OCI-LY1 (cell line): ENCODE measurements at regions not wholly inside any gene's neighbourhood (a gene's known extent, or its start where the extent isn't known, plus 50 kb on each side); places are given as distances from the start of the nearest gene placed in this dataset.

Source experiments
- H2AFZ ChIP-seq: fragments of 200-600 bp; sonication (generic), shearing (Covaris generic); 2 replicates; pipeline ENCODE4 v1.6.0; 2014; ENCODE audit warnings: antibody characterized with exemption, mild to moderate bottlenecking, low read length
- H3F3A ChIP-seq: fragments of 200-600 bp; sonication (generic), shearing (Covaris generic); 2 replicates; pipeline ENCODE4 v1.6.0; 2014; ENCODE audit warnings: mild to moderate bottlenecking, antibody characterized with exemption, low read length, moderate library complexity; ENCODE audit not compliant: insufficient read depth
- H3K27ac ChIP-seq: fragments of 200-600 bp; sonication (generic); 2 replicates; pipeline ENCODE4 v1.5.1; 2014; ENCODE audit warnings: low read length, mixed run types, mild to moderate bottlenecking, low read depth; ENCODE audit not compliant: poor library complexity, severe bottlenecking
- H3K27me3 ChIP-seq: fragments of 200-600 bp; sonication (generic); 2 replicates; pipeline ENCODE4 v1.6.0; 2014; ENCODE audit warnings: antibody characterized with exemption, mild to moderate bottlenecking, low read length, moderate library complexity; ENCODE audit not compliant: insufficient read depth
- H3K36me3 ChIP-seq: fragments of 200-600 bp; sonication (generic); 2 replicates; pipeline ENCODE4 v1.6.1; 2014; ENCODE audit warnings: mild to moderate bottlenecking, antibody characterized with exemption, low read length, moderate library complexity, mixed read lengths; ENCODE audit not compliant: insufficient read depth
- H3K4me1 ChIP-seq: fragments of 200-600 bp; sonication (generic); 2 replicates; pipeline ENCODE4 v1.5.1; 2014; ENCODE audit warnings: mild to moderate bottlenecking, low read length, moderate library complexity; ENCODE audit not compliant: insufficient read depth, severe bottlenecking
- H3K4me2 ChIP-seq: fragments of 200-600 bp; sonication (generic), shearing (Covaris generic); 2 replicates; pipeline ENCODE4 v1.6.1; 2014; ENCODE audit warnings: low read length
- H3K4me3 ChIP-seq: fragments of 200-600 bp; sonication (generic); 2 replicates; pipeline ENCODE4 v1.5.1; 2014; ENCODE audit warnings: low read length, low read depth, mild to moderate bottlenecking, mixed read lengths; ENCODE audit not compliant: poor library complexity, severe bottlenecking
- H3K79me2 ChIP-seq: fragments of 200-600 bp; shearing (Covaris generic); 2 replicates; pipeline ENCODE4 v1.6.1; 2016; ENCODE audit warnings: mixed run types, low read length, mixed read lengths; ENCODE audit not compliant: insufficient read depth
- H3K9ac ChIP-seq: fragments of 200-600 bp; sonication (generic), shearing (Covaris generic); 2 replicates; pipeline ENCODE4 v1.6.1; 2014; ENCODE audit warnings: mild to moderate bottlenecking, low read length, mixed read lengths
- H3K9me2 ChIP-seq: fragments of 200-600 bp; sonication (generic), shearing (Covaris generic); 2 replicates; pipeline ENCODE4 v1.6.1; 2014; ENCODE audit warnings: low read depth, mild to moderate bottlenecking, low read length, mixed read lengths
- H3K9me3 ChIP-seq: fragments of 200-600 bp; shearing (Covaris generic); 2 replicates; pipeline ENCODE4 v1.6.1; 2014; ENCODE audit warnings: low read length, mixed read lengths
- H4K20me1 ChIP-seq: fragments of 200-600 bp; sonication (generic), shearing (Covaris generic); 2 replicates; pipeline ENCODE4 v1.6.0; 2016; ENCODE audit warnings: mild to moderate bottlenecking, low read length; ENCODE audit not compliant: insufficient read depth
- EZH2 ChIP-seq: fragments of 200-600 bp; sonication (generic), shearing (Covaris generic); IDR thresholded peaks from 2 replicates; pipeline ENCODE4 v1.8.0; 2017; ENCODE audit warnings: borderline replicate concordance, mixed run types, mild to moderate bottlenecking, antibody characterized with exemption, low read length, moderate library complexity, mixed read lengths
- TF ChIP-seq, protein P1 (sequence below): fragments of 200-600 bp; sonication (generic), shearing (Covaris generic); IDR thresholded peaks from 2 replicates; pipeline ENCODE4 v1.5.1; 2017; ENCODE audit warnings: mild to moderate bottlenecking, antibody characterized with exemption, low read length, moderate library complexity, mixed read lengths

DNA sequence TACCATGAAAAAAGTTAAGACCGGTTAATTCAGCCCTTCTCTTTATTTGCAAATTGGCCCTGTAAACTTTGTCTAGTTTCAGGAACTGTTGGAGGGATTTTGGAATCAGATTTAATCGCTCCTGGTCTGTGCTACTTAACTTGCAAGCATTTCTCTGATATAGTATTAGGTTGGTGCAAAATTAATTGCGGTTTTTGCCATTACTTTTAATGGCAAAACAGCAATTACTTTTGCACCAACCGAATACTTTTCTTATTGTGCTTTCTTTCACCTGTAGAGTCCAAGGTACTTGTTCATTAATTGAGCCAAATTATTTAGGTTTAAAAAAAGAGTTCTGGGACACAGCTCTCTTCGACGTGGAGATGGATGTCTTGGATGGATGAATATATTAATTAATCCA lies 92.8 kb upstream of the HNRNPU start:
- Histone ChIP-seq H3K4me1 (no peaks in the 10 kb centered on the region), H3K9me2 (no peaks in the 10 kb centered on the region), H3K9me3 (no peaks in the 10 kb centered on the region), H3K4me3 (no peak overlapping the region), H4K20me1 (no peaks in the 10 kb centered on the region), H2AFZ (no peak overlapping the region), H3K27me3 (no peaks in the 10 kb centered on the region), H3K9ac (no peak overlapping the region), H3K27ac (no peak overlapping the region), H3K4me2 (no peak overlapping the region), H3K79me2 (no peaks in the 10 kb centered on the region), H3F3A (no peaks in the 10 kb centered on the region), H3K36me3 (no peaks in the 10 kb centered on the region)
- TF ChIP-seq, protein P1, sequence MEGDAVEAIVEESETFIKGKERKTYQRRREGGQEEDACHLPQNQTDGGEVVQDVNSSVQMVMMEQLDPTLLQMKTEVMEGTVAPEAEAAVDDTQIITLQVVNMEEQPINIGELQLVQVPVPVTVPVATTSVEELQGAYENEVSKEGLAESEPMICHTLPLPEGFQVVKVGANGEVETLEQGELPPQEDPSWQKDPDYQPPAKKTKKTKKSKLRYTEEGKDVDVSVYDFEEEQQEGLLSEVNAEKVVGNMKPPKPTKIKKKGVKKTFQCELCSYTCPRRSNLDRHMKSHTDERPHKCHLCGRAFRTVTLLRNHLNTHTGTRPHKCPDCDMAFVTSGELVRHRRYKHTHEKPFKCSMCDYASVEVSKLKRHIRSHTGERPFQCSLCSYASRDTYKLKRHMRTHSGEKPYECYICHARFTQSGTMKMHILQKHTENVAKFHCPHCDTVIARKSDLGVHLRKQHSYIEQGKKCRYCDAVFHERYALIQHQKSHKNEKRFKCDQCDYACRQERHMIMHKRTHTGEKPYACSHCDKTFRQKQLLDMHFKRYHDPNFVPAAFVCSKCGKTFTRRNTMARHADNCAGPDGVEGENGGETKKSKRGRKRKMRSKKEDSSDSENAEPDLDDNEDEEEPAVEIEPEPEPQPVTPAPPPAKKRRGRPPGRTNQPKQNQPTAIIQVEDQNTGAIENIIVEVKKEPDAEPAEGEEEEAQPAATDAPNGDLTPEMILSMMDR = no peak
- no peak for TF ChIP-seq EZH2

DNA sequence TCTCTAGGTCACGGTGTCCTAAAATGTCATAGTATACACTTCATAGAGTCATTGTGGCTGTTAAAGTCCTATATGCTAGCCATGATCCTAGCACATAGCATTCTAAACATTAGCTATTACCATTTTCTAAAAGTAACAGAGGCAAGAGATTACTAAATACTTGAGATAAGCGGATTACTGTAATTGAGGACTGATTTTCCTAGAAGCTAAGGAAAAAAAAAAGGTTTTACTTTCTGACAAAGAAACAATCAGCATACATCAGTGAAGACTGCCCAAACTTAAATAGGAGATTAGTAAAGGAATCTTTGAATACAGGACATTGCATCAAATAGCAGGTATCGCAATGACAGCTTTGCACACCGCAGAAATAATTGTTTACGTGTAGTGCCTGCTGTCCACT lies 91.3 kb upstream of the HNRNPU start:
- no peaks in the 10 kb centered on the region for H3K79me2 ChIP-seq
- no peaks in the 10 kb centered on the region for H4K20me1 ChIP-seq
- no peaks in the 10 kb centered on the region for H3K36me3 ChIP-seq
- no peaks in the 10 kb centered on the region for H3K27me3 ChIP-seq
- no peak overlapping the region for H2AFZ ChIP-seq
- no peaks in the 10 kb centered on the region for H3K9me2 ChIP-seq
- H3K9ac ChIP-seq = no peak overlapping the region
- H3K4me3 ChIP-seq = no peak overlapping the region
- no peaks in the 10 kb centered on the region for H3K9me3 ChIP-seq
- H3K4me2 ChIP-seq = no peak overlapping the region
- H3K27ac ChIP-seq = no peak overlapping the region
- no peak for TF ChIP-seq EZH2
- TF ChIP-seq, protein P1 = no peak
- no peaks in the 10 kb centered on the region for H3K4me1 ChIP-seq
- H3F3A ChIP-seq = no peaks in the 10 kb centered on the region

DNA sequence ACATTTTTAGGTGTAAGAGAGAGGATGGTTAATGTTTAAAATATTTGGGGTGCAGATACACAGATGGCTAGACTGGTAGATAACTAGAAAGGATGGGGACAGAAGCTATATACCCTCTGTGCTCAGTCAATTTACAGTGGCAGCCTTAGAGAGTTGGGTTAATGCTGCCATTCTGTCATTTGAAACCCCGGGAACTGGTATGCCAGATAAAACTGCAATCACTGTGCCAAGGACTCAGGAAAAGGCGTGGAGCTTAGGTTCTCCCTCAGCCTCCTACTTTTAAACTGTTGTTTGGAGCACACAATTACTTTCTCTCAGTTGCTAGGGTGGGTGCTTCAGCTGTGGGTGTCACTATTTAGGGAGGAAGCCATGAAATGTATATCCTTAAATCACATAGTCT lies 90.0 kb upstream of the HNRNPU start:
- H3K4me1 ChIP-seq = no peaks in the 10 kb centered on the region
- H3K27ac ChIP-seq = no peak overlapping the region
- TF ChIP-seq, protein P1 = no peak
- TF ChIP-seq EZH2 = no peak
- H3K36me3 ChIP-seq = no peaks in the 10 kb centered on the region
- H3K9ac ChIP-seq = no peak overlapping the region
- no peaks in the 10 kb centered on the region for H3K9me3 ChIP-seq
- no peaks in the 10 kb centered on the region for H3K9me2 ChIP-seq
- no peak overlapping the region for H3K4me3 ChIP-seq
- no peaks in the 10 kb centered on the region for H4K20me1 ChIP-seq
- no peaks in the 10 kb centered on the region for H3K79me2 ChIP-seq
- H2AFZ ChIP-seq = no peak overlapping the region
- H3K4me2 ChIP-seq = no peak overlapping the region
- no peaks in the 10 kb centered on the region for H3F3A ChIP-seq
- H3K27me3 ChIP-seq = no peaks in the 10 kb centered on the region
